Stomach (tissue), 4 donors: ENCODE measurements at regions not wholly inside any gene's neighbourhood (a gene's known extent, or its start where the extent isn't known, plus 50 kb on each side); places are given as distances from the start of the nearest gene placed in this dataset.
A peak's percentile ranks its signal among the peaks of the same experiment; 100 is the strongest.

Experiments
- POLR2A ChIP-seq, 4 donors: fragments of 450-650 bp; IDR thresholded peaks; one replicate each; pipeline ENCODE4 v1.6.1; 2016; ENCODE audit warnings: antibody characterized with exemption in 4 of 4, control low read depth in 2 of 4, mild to moderate bottlenecking in 1 of 4, moderate library complexity in 1 of 4
- POLR2AphosphoS5 ChIP-seq, 3 donors: sonication (generic); formaldehyde crosslinking; IDR thresholded peaks; one replicate each; pipeline ENCODE4 v1.6.1; 2016; ENCODE audit warnings: antibody characterized with exemption in 3 of 3
- TF ChIP-seq, protein P1 (sequence below), 7 experiments: fragments of 450-650 bp in 4 of 7; fragments of 200-600 bp in 3 of 7; sonication (generic) in 3 of 7; IDR thresholded peaks; one replicate each; pipeline ENCODE4 v1.5.1; 2016 to 2019; ENCODE audit warnings: antibody characterized with exemption in 7 of 7, control low read depth in 2 of 7, mild to moderate bottlenecking in 1 of 7

DNA sequence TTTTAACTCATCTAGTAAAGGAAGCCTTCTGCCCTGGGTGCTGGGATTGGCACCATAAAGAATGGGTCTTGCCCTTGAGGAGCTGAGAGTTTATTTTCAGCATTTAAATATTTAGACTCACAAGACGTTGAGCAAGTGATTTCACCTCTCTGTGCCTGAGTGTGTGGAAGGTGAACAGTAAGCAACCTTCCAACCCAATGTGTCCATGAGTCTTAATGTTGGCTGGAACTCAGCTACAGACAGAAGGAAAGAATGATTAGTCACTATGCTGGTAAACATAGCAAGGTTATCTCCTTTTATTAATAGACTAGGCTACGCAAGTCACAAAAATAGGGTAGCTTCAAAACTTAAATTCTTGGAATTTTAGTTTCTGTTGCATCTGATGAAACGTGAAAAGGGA, 277.4 kb upstream of the GATB start:
- no peak for TF ChIP-seq POLR2A (IDR thresholded peaks at IDR 0.05)
- TF ChIP-seq POLR2AphosphoS5 (IDR thresholded peaks at IDR 0.05): peak in 2 of 3 donors; percentile 63 to 73
- TF ChIP-seq, protein P1, sequence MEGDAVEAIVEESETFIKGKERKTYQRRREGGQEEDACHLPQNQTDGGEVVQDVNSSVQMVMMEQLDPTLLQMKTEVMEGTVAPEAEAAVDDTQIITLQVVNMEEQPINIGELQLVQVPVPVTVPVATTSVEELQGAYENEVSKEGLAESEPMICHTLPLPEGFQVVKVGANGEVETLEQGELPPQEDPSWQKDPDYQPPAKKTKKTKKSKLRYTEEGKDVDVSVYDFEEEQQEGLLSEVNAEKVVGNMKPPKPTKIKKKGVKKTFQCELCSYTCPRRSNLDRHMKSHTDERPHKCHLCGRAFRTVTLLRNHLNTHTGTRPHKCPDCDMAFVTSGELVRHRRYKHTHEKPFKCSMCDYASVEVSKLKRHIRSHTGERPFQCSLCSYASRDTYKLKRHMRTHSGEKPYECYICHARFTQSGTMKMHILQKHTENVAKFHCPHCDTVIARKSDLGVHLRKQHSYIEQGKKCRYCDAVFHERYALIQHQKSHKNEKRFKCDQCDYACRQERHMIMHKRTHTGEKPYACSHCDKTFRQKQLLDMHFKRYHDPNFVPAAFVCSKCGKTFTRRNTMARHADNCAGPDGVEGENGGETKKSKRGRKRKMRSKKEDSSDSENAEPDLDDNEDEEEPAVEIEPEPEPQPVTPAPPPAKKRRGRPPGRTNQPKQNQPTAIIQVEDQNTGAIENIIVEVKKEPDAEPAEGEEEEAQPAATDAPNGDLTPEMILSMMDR (IDR thresholded peaks at IDR 0.05): no peak
